HEK293T (cell line): ENCODE measurements at regions not wholly inside any gene's neighbourhood (a gene's known extent, or its start where the extent isn't known, plus 50 kb on each side); places are given as distances from the start of the nearest gene placed in this dataset.

Experiments used
- CTCF ChIA-PET: fragments of 350-600 bp; formaldehyde crosslinking; extraction: SDS; loops from one replicate; lab custom pipeline; 2021; ENCODE audit warnings: antibody characterized with exemption, inconsistent platforms; lab: Yijun Ruan, JAX
- POLR2A ChIA-PET: fragments of 350-600 bp; formaldehyde crosslinking; extraction: SDS; loops from one replicate; lab custom pipeline; 2020; ENCODE audit warnings: antibody characterized with exemption, inconsistent platforms; lab: Yijun Ruan, JAX
- DNase-seq: peaks from one replicate; pipeline ENCODE4 v3.0.0; 2012; ENCODE audit warnings: mixed read lengths; ENCODE audit errors: extremely low spot score
- ARNT ChIP-seq: fragments of 450-650 bp; IDR thresholded peaks from 2 replicates; pipeline ENCODE4 v1.6.1; 2017; ENCODE audit warnings: mild to moderate bottlenecking
- BHLHE40 ChIP-seq: fragments of 450-650 bp; IDR thresholded peaks from 2 replicates; pipeline ENCODE4 v1.6.1; 2016; ENCODE audit warnings: mild to moderate bottlenecking, moderate library complexity, borderline replicate concordance
- CTBP1 ChIP-seq: fragments of 450-650 bp; IDR thresholded peaks from 2 replicates; pipeline ENCODE4 v1.6.1; 2016; ENCODE audit warnings: borderline replicate concordance
- ELF4 ChIP-seq: fragments of 450-650 bp; IDR thresholded peaks from 2 replicates; pipeline ENCODE4 v1.6.1; 2017; ENCODE audit warnings: antibody characterized with exemption
- FOXA1 ChIP-seq: fragments of 450-650 bp; IDR thresholded peaks from 2 replicates; pipeline ENCODE4 v1.6.1; 2016; ENCODE audit warnings: mild to moderate bottlenecking
- FOXK2 ChIP-seq: fragments of 450-650 bp; IDR thresholded peaks from 2 replicates; pipeline ENCODE4 v1.6.1; 2016; ENCODE audit warnings: mild to moderate bottlenecking
- FOXM1 ChIP-seq: fragments of 450-650 bp; IDR thresholded peaks from 2 replicates; pipeline ENCODE4 v1.6.1; 2017; ENCODE audit warnings: mild to moderate bottlenecking, borderline replicate concordance
- HDGF ChIP-seq: fragments of 450-650 bp; IDR thresholded peaks from 2 replicates; pipeline ENCODE4 v1.6.1; 2017; ENCODE audit warnings: antibody characterized with exemption, borderline replicate concordance
- L3MBTL2 ChIP-seq: fragments of 450-650 bp; conservative IDR thresholded peaks from 2 replicates; pipeline ENCODE4 v1.6.1; 2016; ENCODE audit warnings: mild to moderate bottlenecking
- LEF1 ChIP-seq: fragments of 450-650 bp; IDR thresholded peaks from 2 replicates; pipeline ENCODE4 v1.6.1; 2017; ENCODE audit warnings: mild to moderate bottlenecking, borderline replicate concordance
- NFRKB ChIP-seq: fragments of 450-650 bp; IDR thresholded peaks from 2 replicates; pipeline ENCODE4 v1.6.1; 2016; ENCODE audit warnings: mild to moderate bottlenecking, moderate library complexity
- PKNOX1 ChIP-seq: fragments of 450-650 bp; IDR thresholded peaks from 2 replicates; pipeline ENCODE4 v1.6.1; 2016
- SP1 ChIP-seq: fragments of 450-650 bp; IDR thresholded peaks from 2 replicates; pipeline ENCODE4 v1.6.1; 2017
- SUZ12 ChIP-seq: fragments of 450-650 bp; IDR thresholded peaks from 2 replicates; pipeline ENCODE4 v1.6.1; 2016; ENCODE audit warnings: mild to moderate bottlenecking
- TARDBP ChIP-seq: fragments of 450-650 bp; IDR thresholded peaks from 2 replicates; pipeline ENCODE4 v1.6.1; 2016
- ZNF384 ChIP-seq: fragments of 450-650 bp; IDR thresholded peaks from 2 replicates; pipeline ENCODE4 v1.6.1; 2016

GRCh38 chr22:22359465-22359864, 114.9 kb downstream of the VPREB1 start:
- TF ChIP-seq L3MBTL2 = no peak
- CTCF ChIA-PET = interaction anchor here (0.6 kb wide), 1 partner anchor 59 kb away, joined by 3 read pairs; no protein-coding TSS in a partner anchor
- POLR2A ChIA-PET = no interaction called here
- DNase-seq = no peak

- TF ChIP-seq SP1 (no peak), ARNT (no peak), BHLHE40 (no peak), FOXK2 (no peak), NFRKB (no peak), HDGF (no peak), ZNF384 (no peak), FOXA1 (no peak), FOXM1 (no peak), ELF4 (no peak), SUZ12 (no peak), CTBP1 (no peak), L3MBTL2 (no peak), LEF1 (no peak), TARDBP (no peak), PKNOX1 (no peak)
- ChIA-PET POLR2A (no interaction called here), CTCF (interaction anchor here (0.6 kb wide), 1 partner anchor 59 kb away, joined by 3 read pairs; no protein-coding TSS in a partner anchor)
- DNase-seq = no peak
Observed at GRCh38 chr22:22360014-22360413, 115.4 kb downstream of the VPREB1 start.

- DNase-seq = no peak
- CTCF ChIA-PET = no interaction called here
- TF ChIP-seq L3MBTL2 (no peak), FOXA1 (no peak), ARNT (no peak), ZNF384 (no peak), FOXM1 (no peak), BHLHE40 (no peak), SP1 (no peak), NFRKB (no peak), PKNOX1 (no peak), SUZ12 (no peak), CTBP1 (no peak), HDGF (no peak), FOXK2 (no peak), TARDBP (no peak), LEF1 (no peak), ELF4 (no peak)
- POLR2A ChIA-PET = no interaction called here
Observed at GRCh38 chr22:22362311-22362710, 117.7 kb downstream of the VPREB1 start.

GRCh38 chr22:22362936-22363335, 118.3 kb downstream of the VPREB1 start:
- CTCF ChIA-PET = no interaction called here
- TF ChIP-seq FOXM1 = no peak
- no peak for TF ChIP-seq LEF1
- TF ChIP-seq NFRKB = no peak
- no peak for TF ChIP-seq SUZ12
- no peak for TF ChIP-seq BHLHE40
- TF ChIP-seq SP1 = no peak
- TF ChIP-seq ARNT = no peak
- TF ChIP-seq ELF4 = no peak
- TF ChIP-seq FOXA1 = no peak
- TF ChIP-seq CTBP1 = no peak
- TF ChIP-seq PKNOX1 = no peak
- POLR2A ChIA-PET = no interaction called here
- DNase-seq = no peak

GRCh38 chr22:22364207-22364606, 119.6 kb downstream of the VPREB1 start:
- CTCF ChIA-PET = no interaction called here
- no peak for DNase-seq
- POLR2A ChIA-PET = no interaction called here
- TF ChIP-seq BHLHE40 = no peak
- no peak for TF ChIP-seq NFRKB
- no peak for TF ChIP-seq FOXM1
- no peak for TF ChIP-seq L3MBTL2
- TF ChIP-seq ELF4 = no peak
- no peak for TF ChIP-seq FOXA1
- no peak for TF ChIP-seq FOXK2
- TF ChIP-seq TARDBP = no peak
- TF ChIP-seq LEF1 = no peak
- no peak for TF ChIP-seq SP1

- ChIA-PET CTCF (no interaction called here), POLR2A (no interaction called here)
- TF ChIP-seq LEF1 (no peak), ARNT (no peak), FOXA1 (no peak), FOXK2 (no peak), ELF4 (no peak), BHLHE40 (no peak), L3MBTL2 (no peak), PKNOX1 (no peak), SUZ12 (no peak), ZNF384 (no peak), NFRKB (no peak)
- no peak for DNase-seq
Observed at GRCh38 chr22:22366537-22366936, 122.0 kb downstream of the VPREB1 start.
